ENCODE measurements at regions not wholly inside any gene's neighbourhood (a gene's known extent, or its start where the extent isn't known, plus 50 kb on each side); places are given as distances from the start of the nearest gene placed in this dataset.

- TF ChIP-seq, protein P1, sequence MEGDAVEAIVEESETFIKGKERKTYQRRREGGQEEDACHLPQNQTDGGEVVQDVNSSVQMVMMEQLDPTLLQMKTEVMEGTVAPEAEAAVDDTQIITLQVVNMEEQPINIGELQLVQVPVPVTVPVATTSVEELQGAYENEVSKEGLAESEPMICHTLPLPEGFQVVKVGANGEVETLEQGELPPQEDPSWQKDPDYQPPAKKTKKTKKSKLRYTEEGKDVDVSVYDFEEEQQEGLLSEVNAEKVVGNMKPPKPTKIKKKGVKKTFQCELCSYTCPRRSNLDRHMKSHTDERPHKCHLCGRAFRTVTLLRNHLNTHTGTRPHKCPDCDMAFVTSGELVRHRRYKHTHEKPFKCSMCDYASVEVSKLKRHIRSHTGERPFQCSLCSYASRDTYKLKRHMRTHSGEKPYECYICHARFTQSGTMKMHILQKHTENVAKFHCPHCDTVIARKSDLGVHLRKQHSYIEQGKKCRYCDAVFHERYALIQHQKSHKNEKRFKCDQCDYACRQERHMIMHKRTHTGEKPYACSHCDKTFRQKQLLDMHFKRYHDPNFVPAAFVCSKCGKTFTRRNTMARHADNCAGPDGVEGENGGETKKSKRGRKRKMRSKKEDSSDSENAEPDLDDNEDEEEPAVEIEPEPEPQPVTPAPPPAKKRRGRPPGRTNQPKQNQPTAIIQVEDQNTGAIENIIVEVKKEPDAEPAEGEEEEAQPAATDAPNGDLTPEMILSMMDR (IDR thresholded peaks at IDR 0.05; ENCODE audit: borderline replicate concordance, control extremely low read depth, extremely low read depth, insufficient read depth, missing control alignments), result no peak
- in situ Hi-C loops (cut with MboI; ENCODE audit: low sequenced_read_pairs, unreplicated experiment), result no loop called here
- DNase-seq (ENCODE audit: low spot score), result no peak
Measured at GRCh38 chr5:2919310-2920018, 168.0 kb upstream of the IRX2 start.

GRCh38 chr5:2917524-2917923 is 166.0 kb upstream of the IRX2 start:
- in situ Hi-C loops (cut with MboI; ENCODE audit: low sequenced_read_pairs, unreplicated experiment), result no loop called here
- DNase-seq (ENCODE audit: low spot score), result no peak
- TF ChIP-seq, protein P1 (IDR thresholded peaks at IDR 0.05; ENCODE audit: borderline replicate concordance, control extremely low read depth, extremely low read depth, insufficient read depth, missing control alignments), result no peak

GRCh38 chr5:2917093-2917492 is 165.6 kb upstream of the IRX2 start:
- in situ Hi-C loops (cut with MboI; ENCODE audit: low sequenced_read_pairs, unreplicated experiment), result no loop called here
- TF ChIP-seq, protein P1 (IDR thresholded peaks at IDR 0.05; ENCODE audit: borderline replicate concordance, control extremely low read depth, extremely low read depth, insufficient read depth, missing control alignments), result no peak
- no peak for DNase-seq (ENCODE audit: low spot score)

- TF ChIP-seq, protein P1 (IDR thresholded peaks at IDR 0.05; ENCODE audit: borderline replicate concordance, control extremely low read depth, extremely low read depth, insufficient read depth, missing control alignments), result no peak
- in situ Hi-C loops (cut with MboI; ENCODE audit: low sequenced_read_pairs, unreplicated experiment), result no loop called here
- no peak for DNase-seq (ENCODE audit: low spot score)
Measured at GRCh38 chr5:2916076-2916682, 164.7 kb upstream of the IRX2 start.

DNA sequence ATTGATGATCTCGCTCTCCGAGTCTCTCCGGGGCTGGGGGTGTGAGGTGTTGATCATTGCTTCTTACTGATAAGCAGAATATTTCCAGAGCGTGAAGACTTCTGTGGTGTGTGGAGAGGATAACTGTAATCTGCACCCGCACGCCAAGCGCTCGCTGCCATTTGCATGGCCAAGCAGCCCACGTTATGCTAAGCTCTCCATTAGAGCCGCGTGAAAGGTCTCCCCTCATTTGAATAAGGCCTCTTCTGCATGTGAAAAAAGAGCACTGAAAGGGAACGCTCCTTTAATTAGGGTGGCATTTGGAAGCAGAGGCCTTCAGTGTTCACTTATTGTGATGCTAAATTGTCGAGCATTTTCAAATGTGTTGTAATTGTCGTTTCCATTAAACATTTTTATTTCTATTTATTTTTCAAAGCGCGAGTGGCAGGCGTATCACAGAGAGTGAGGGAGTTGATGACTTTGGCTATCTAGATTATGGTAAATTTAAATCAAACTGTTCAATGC is 163.6 kb upstream of the IRX2 start:
- in situ Hi-C loops (cut with MboI; ENCODE audit: low sequenced_read_pairs, unreplicated experiment), result no loop called here
- TF ChIP-seq, protein P1 (IDR thresholded peaks at IDR 0.05; ENCODE audit: borderline replicate concordance, control extremely low read depth, extremely low read depth, insufficient read depth, missing control alignments), result no peak
- DNase-seq (ENCODE audit: low spot score), result no peak

- in situ Hi-C loops (cut with MboI; ENCODE audit: low sequenced_read_pairs, unreplicated experiment), result no loop called here
- TF ChIP-seq, protein P1 (IDR thresholded peaks at IDR 0.05; ENCODE audit: borderline replicate concordance, control extremely low read depth, extremely low read depth, insufficient read depth, missing control alignments), result no peak
- DNase-seq (ENCODE audit: low spot score), result no peak
Measured at GRCh38 chr5:2914022-2914661, 162.7 kb upstream of the IRX2 start.
